GM21717 (cell line): ENCODE measurements at regions not wholly inside any gene's neighbourhood (a gene's known extent, or its start where the extent isn't known, plus 50 kb on each side); places are given as distances from the start of the nearest gene placed in this dataset.
"Not testable (repeated sequence)": the region's sequence is repeated elsewhere in the genome, so short reads cannot be mapped to it uniquely, and the experiment has no call there.

ENCODE experiments used
- ATAC-seq: cut with Tn5 transposase; IDR thresholded peaks from one replicate; pipeline ENCODE4 v1.9.1; 2021; ENCODE audit warnings: mild to moderate bottlenecking, moderate library complexity; ENCODE audit not compliant: unreplicated experiment

- ATAC-seq: no peak
These were observed 106.0 kb downstream of the MEX3B start for GRCh38 chr15:81939604-81940440.

DNA sequence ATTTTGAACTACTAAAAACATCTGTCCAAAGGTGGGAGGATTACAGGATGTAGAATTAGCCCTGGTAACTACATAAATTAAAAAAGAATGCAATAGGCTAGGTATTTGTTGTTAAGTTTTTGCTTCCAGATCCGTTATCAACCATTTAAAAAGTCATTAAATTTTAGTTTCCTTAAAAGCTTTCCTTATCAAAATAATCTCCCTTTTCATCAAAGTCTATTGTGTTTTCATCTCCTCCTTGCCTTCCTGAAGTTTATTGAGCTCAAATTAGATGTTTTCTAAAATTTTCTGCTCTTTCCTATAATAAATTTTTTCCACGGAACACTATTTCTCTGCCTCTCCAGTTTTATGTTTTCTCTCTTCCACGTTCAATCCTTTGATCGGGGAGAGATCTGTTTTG lies 108.6 kb downstream of the MEX3B start:
- ATAC-seq: no peak

DNA sequence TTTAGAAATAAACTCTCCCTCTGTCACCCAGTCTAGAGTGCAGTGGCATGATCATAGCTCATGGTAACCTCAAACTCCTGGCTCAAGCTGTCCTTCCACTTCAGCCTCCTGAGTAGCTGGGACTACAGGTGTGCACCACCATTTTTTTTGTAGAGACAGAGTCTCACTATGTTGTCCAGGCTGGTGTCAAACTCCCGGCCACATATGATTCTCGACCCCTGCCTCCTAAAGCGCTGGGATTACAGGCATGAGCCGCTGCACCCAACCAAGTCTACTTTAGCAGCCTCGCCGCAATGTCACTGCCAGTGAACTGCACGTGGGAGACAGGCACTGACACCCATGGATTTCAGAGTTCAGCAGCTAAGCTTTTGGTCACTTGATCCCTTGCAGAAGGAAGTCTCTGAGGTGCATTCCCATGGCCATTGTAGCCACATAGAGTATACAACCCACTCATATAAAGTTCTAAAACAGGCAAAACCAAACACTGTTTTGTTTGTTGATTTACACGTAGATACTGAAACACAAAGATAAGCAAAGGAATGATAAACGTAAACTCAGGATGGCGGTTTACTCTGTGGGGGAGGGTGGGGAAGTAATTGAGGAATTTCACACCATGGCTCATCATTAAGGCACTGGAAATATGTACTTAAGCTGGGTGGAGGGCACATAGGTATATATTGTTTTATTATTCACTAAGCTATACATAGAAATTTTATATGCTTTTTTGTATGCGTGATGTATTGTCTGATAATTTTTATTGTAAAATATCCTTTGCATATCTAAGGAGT lies 115.0 kb downstream of the MEX3B start:
- no peak for ATAC-seq

DNA sequence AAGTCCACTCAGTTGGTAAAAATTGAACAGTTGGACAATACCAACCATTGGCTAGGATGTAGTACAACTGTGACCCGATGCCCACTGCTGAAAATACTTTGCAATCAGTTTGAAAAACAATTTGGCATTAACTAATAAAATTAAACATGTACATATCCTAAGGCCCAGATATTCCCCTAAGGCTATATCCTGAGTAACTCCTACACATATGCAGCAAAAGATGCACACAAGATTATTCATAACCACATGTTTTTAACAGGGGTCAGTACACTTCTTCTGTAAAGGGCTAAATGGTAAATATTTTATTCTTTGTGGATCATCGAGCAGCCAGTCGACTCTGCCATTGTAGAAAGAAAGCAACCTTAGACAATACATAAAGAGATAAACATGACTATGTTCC lies 116.3 kb downstream of the MEX3B start:
- ATAC-seq: no peak

- no peak for ATAC-seq
These were observed 118.8 kb downstream of the MEX3B start for GRCh38 chr15:81926981-81927380.

GRCh38 chr15:81924729-81925128 lies 121.1 kb downstream of the MEX3B start:
- ATAC-seq: no peak

DNA sequence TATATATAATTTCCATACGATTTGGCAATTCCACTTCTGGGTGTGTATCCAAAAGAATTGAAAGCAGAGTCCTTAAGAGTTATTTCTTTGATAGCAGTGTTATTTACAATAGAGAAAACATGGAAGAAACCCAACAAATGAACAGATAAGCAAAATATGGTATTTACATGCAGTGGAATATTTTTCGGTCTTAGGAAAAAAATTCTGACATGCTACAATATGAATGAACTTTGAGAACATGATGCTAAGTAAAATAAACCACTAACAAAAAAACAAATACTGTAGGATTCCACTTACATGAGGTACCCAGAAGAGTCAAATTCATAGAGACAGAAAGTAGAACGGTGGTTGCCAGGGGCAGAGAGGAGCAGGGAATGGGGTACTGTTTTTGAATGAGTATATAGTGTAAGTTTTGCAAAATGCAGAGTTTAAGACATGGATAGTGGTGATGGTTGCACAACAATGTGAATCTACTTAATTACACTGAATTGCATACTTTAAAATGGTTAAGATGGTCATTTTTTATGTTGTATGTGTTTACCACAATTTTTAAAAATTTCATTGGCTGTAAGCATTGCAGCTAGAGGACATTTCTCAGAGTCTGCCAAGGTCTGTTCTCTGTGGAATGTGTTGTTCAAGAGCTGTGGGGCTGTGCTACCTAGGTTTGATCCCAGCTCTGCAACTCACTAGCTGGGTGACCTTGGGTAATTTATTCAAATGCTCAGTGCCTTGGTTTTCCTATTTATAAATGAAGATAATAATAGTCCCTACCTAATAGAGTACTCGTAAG lies 122.1 kb downstream of the MEX3B start:
- ATAC-seq: no peak

DNA sequence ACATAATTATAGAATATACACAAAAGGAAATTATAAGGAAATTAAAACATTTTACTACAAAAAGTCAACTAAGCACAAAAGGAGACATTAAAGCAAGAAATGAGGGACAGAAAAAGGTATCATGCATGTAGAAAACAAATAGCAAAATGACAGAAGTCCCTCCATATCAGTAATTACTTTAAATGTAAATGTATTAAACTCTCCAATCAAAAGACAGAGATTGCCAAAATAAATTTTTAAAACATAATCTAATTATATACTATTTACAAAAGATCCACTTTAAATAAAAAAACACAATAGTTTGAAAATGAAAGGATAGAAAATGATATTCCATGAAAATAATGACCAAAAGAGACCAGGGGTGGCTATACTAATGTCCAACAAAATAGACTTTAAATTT lies 123.7 kb downstream of the MEX3B start:
- ATAC-seq: no peak

DNA sequence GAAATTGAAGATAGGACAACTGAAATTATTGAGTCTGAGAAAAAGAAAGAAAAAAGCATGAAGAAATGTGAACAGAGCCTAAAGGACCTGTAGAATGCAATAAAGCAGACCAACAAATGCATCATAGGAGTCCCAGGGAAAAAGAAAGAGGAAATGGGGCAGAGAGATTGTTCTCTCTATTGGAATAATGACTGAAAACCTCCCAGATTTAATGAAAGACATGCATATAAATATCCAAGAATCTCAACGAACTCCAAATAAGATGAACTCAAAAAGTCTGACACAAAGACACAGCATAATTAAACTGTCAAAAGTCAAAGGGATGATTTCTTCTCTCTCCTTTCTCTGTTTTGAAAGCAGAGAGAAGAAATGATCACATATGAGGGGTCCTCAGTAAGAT lies 124.7 kb downstream of the MEX3B start:
- no peak for ATAC-seq

DNA sequence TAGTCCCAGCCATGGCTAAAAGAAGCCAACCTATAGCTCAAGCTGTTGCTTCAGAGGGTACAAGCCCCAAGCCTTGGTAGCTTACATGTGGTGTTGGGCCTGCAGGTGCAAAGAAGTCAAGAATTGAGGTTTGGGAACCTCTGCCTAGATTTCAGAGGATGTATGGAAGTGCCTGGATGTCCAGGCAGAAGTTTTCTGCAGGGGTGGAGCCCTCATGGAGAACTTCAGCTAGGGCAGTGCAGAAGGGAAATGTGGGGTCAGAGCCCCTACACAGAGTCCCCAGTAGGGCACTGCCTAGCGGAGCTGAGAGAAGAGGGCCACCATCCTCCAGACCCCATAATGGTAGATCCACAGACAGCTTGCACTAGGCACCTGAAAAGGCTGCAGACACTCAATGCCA lies 127.1 kb downstream of the MEX3B start:
- ATAC-seq: not testable (repeated sequence)

DNA sequence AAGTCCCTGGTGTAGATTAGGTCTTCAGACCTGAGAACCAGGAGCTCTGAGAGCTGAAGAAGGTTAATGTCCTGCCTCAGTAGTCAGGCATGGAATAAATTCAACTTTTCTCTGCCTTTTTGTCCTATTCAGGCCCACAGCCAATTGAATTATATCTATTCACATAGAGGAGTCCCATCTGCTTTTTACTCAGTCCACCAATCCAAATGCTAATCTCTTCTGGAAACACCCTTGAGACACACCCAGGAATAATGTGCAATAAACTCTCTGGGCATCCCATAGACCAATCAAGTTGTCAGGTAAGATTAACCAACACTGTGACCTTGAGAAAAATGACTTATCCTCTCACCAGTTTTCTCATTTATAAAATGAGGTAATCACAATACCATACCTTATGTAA lies 129.4 kb downstream of the MEX3B start:
- ATAC-seq: no peak

- no peak for ATAC-seq
These were observed 129.8 kb downstream of the MEX3B start for GRCh38 chr15:81915990-81916389.

- no peak for ATAC-seq
These were observed 131.0 kb downstream of the MEX3B start for GRCh38 chr15:81914734-81915256.

- ATAC-seq: no peak
These were observed 131.5 kb downstream of the MEX3B start for GRCh38 chr15:81914333-81914732.

DNA sequence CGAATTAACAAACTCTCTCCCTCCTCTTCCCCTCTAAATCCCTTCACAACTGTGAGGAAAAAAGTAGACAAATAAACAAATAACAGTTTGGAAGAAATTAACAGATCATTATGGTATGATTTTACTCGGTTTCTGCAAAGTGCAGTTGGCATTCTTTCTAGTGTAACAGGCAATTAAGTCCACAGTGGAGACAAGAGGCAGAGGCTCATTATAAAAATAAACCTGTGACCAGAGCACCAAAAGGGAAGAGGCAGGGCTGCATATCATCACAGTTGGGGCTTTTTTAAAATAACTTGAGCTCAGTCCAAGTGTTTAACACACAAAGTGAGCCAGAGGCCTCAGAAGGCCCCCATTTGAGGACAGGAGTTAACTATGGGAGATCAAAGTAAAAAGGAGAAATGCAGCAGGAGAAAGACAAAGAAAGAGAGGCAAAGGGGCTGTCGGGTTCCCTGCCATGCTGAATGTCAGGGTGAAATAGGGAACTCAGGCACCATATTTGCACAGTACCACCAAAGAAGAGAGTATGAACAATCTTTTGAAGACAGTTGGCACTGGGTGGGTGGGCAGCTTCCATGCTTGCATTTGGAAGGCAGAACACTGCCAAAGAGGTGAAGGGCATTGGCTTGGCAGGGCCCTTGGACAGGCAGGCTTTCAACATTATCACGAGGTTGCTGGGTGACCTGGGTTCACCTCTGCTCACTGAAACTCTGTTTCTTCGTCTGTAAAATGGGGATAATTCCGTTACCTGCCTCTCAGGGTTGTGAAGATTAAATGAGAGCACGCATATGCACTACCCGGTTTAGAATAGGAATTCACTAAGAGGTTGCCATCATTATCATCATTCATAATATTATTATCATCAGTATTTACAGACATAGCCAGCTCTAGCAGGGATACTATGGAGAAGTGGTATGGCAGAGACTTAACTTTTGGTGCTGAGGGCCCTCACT lies 134.5 kb downstream of the MEX3B start:
- ATAC-seq: no peak

DNA sequence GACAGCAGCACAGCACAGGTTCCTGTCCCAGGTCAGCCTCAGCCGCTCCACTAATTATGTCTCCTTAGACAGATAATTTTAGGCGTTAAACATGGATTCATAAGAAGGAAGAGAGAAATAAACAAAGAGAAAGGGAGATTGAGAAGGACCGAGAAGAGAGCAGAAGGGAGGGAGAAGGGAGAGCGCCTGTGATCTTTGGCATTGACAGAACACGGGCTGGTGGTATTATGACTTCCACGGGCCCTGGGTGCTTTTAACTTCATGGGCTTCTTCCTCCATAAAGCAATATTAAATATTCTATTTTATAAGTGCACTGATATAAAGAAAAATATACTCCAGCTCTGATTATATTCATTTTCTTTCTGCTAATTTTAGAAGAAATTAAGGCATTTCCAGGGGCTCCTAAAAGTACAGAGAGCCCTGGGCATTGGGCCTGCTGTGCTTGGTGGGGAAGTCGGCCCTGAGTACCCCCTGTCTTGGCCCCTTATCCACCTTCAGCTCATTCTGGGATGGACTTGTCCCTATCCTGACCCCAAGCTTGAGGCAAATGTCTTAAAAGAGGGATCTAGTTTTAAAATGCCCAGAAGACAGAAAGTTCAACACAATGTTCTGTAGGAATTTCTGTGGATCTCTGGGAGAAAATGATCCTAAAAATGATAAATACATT lies 135.3 kb downstream of the MEX3B start:
- ATAC-seq: no peak

- no peak for ATAC-seq
These were observed 136.8 kb downstream of the MEX3B start for GRCh38 chr15:81909011-81909358.

DNA sequence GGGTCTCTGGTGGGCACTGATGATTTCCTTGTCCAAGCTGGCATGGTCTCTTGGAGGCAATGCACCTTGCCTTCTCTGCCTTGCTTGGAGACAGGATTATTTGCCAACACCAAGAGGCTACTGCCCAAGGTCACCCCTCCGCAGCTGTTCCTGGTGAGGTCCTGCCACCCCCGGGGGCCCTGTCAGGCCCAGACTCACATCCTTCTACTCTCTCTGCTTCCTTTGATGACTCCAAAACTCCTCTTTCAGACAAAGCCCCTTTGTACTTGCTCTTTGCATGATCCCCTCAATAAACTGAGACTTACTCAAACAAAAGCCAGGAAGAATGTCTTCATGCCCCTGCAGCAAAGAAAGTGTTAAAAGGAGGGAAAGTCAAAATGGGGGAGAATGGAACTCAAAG lies 137.7 kb downstream of the MEX3B start:
- no peak for ATAC-seq

- no peak for ATAC-seq
These were observed 138.3 kb downstream of the MEX3B start for GRCh38 chr15:81907521-81907920.

- no peak for ATAC-seq
These were observed 139.9 kb downstream of the MEX3B start for GRCh38 chr15:81905889-81906288.
